IPS-NIHi11 (cell line): ENCODE measurements at regions not wholly inside any gene's neighbourhood (a gene's known extent, or its start where the extent isn't known, plus 50 kb on each side); places are given as distances from the start of the nearest gene placed in this dataset.
"Not testable (repeated sequence)": the region's sequence is repeated elsewhere in the genome, so short reads cannot be mapped to it uniquely, and the experiment has no call there.

Experiments
- DNase-seq: peaks from one replicate; pipeline ENCODE4 v3.0.0; 2012; ENCODE audit warnings: mixed read lengths, low spot score

- no peak for DNase-seq
Observed at GRCh38 chr6:109875973-109876372, 102.1 kb upstream of the GPR6 start.

GRCh38 chr6:109877028-109878004 is 100.8 kb upstream of the GPR6 start:
- no peak for DNase-seq

DNA sequence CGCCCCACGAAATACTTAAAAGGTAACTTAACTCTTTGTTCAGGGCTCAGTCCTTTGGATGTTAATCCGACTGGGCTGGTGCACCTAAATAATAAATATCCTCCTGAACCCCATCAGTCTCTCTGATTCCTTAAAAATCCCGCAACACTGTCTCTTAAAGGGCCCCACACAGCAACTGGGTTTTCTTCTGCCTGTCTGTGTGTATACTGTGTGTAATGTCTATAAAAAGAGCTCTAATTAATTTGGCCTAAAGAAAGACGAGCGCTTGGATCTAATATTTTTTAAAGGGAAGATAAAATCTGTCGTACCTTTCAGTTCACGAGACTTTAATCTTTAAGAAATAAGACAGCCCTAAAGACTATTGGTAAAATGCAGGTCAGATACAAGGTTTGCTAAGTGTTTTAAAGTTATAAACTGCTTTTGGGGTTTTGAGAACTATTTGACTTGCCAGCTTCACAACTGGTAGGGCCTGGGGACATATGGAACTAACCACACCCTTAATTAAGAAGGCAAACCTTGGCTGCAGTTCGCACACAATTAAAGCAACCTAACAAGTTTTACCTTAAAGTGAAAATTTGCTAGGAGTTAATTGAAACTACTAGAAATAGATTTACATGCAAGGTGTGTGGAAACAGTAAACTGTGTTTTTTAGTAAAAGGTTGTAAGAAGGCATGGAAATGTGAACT is 100.0 kb upstream of the GPR6 start:
- DNase-seq, result not testable (repeated sequence)

- not testable (repeated sequence) for DNase-seq
Observed at GRCh38 chr6:109879081-109879480, 99.0 kb upstream of the GPR6 start.

DNA sequence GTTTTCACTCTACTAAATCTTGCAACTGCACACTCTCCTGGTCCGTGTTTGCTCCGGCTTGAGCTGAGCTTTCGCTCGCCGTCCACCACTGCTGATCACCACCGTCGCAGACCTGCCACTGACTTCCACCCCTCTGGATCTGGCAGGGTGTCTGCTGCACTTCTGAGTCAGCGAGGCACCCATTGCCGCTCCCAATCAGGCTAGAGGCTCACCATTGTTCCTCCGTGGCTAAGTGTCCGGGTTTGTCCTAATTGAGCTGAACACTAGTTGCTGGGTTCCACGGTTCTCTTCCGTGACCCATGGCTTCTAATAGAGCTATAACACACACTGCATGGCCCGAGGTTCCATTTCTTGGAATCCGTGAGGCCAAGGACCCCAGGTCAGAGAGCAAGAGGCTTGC is 98.6 kb upstream of the GPR6 start:
- DNase-seq, result no peak

DNA sequence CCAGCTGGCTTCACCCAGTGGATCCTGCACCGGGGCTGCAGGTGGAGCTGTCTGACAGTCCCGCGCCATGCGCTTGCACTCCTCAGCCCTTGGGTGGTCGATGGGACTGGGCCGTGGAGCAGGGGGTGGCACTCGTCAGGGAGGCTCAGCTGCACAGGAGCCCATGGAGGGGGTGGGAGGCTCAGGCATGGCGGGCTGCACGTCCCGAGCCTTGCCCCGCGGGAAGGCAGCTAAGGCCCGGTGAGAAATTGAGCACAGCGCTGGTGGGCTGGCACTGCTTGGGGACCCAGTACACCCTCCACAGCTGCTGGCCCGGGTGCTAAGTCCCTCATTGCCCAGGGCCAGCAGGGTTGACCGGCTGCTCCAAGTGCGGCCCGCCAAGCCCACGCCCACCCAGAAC is 97.0 kb upstream of the GPR6 start:
- not testable (repeated sequence) for DNase-seq

DNA sequence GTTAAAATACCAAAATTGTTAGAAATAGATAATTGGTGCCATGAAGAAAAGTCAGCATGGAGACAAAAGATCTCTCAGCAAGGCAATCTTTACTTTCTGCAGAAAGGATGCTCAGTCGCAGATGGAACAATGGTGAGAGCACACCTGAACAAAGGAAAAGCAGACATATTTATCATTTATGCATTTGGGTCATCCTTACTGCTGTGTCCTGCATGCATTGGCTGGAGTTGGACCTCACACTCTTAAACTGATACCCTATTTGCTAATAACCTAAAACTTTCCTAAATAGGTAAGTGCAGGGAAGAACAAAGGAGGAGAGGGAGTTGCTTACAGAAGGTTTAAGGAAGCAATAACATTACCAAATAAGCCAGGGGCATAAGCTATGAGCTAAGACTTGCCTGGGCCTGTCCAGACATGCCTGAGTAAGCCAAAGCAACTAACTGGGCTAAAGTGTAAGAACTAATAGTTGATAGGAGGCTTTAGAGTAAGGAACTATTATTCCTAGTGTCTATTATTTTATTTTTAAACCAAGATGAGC is 96.1 kb upstream of the GPR6 start:
- not testable (repeated sequence) for DNase-seq

- DNase-seq, result no peak
Observed at GRCh38 chr6:109891924-109892323, 86.2 kb upstream of the GPR6 start.

DNA sequence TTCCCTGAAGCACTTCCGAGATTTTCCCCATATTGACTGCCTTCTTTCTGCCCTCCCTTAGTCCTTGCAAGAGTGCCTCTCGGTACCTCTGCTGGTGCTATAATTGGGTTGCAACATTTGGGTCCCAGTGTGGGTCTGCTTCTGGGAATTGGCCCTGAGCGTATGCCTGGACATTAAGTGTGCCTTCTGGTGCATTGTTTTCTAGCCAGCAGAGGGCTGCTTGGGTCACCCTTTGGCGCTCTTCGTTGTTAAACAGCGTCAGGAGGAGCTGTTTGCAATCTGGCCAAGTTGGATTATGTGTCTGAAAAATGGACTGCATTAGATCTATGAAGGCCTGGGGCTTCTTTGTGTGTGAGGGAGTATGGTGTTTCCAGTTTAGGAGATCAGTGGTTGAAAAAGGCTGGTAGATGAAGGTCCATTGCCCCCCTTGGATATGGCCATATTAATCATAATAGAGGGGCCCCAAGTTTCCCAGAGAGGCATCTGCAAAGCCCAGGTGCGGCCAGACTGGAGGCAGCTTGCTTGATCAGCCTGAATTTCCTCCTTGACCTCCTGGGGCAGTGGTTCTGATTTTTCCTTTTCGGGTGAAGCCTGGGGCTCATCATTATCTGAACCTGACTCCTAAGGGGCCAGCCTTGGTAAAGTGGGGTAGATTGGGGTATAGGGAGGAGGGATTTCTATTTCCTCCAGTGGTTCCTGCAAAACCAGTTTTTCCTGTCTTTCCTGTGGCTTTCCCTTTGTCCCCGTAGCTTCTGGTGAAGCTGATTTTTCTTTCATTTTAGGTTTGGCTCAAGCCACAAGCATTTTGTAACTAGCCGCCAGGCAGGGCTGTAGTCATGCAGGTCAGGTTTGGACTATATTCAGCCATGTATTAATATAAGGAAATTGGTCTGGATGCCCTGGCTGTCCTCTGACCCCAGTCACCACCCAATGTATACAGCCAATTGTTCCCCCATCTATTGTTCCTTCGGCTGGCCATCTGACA is 85.4 kb upstream of the GPR6 start:
- DNase-seq, result peak; percentile 66

DNA sequence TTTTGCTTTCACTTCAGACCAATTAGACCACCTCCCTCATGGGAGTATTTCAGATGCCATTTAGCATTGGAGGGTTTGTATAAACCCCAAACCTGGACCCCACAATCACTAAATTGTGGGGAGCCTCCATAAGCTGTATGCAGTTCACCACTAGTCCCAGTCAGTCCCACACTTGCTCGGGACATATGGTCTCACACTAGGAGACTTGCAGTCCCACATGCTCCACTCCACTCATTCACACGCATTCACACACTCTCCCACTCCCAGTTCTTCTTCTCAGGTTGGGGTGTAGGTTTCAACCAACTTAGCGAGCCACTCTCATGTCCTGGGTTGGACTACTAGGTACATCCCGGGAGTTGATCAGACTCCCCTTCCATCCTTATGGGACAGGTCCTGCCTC is 84.5 kb upstream of the GPR6 start:
- no peak for DNase-seq

DNA sequence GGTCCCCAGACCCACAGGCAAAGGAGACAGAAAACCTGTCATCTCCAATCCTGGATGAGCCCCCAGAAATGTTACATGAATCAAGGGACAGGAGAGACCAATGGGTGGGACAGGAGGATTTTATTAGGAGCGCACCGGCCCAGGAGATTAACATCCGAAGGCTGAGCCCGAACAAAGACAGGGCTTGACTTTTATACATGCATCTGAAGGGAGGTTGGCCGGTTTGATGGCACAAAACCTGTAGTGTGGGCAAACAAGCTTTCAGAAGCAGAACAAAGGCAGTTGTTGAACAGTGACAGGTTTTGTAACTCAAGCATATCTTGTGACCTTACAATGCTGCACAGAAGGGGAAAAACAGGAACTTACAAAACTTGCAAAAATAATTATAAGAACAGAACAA is 83.9 kb upstream of the GPR6 start:
- no peak for DNase-seq

DNA sequence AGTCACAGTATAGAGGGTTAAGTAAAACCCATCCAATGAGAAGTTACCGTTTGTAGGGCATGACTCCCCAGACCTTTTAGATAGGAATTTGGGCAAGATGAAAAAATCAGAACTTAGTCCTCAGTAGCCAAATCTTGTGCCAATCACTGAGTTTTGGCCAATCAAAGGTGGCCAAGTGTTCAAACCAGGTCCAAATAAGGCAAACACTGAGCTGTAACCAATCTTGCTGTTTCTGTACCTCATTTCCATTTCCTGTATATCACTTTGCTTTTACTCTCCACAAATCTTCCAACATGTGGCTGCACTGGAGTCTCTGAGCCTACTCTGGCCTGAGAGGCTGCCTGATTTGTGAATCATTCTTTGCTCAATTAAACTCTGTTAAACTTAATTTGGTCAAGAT is 81.8 kb upstream of the GPR6 start:
- no peak for DNase-seq

DNA sequence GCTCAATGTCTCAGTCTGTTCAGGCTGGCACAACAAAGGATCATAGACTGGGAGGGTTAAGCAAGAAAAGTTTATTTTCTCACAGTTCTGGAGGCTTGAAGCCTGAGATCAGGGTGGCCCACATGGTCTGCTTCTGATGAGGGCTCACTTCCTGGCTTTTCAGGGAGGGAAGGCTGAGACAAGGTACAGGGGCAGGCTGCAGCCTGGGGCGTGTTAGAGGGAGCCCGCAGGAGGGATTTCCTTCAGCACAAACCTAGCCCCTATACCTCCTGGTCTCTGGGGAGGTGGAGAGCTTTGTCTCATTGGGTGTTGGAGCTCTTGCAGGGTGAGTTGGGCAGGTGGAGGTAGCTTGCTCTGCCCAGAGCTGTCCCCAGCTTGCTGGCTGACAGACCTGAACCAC is 81.1 kb upstream of the GPR6 start:
- DNase-seq, result no peak

DNA sequence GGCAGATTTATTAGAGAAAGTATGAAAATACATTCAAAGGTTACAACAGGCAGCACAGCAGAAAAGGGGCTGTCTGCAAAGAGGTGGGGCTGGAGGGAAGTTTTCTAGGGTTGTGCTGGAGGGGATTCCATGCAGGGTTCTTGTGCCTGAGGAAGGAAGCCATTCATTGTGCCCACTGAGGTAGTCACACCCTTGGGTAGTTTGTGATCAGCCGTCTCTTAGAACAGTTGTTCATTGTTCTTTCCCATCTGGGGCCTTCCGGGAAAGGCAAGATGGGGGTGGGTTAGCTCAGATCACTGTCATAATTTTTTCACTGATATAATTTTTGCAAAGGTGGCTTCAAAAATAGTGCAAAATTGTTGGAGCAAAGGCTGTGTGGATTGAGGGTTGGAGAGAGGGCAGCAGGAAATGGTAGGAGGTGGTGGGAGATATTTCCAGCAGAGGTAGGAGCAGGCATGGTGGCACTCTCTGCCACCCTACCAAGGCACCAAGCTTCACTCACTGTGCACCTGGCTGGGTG is 80.5 kb upstream of the GPR6 start:
- no peak for DNase-seq

- DNase-seq, result no peak
Observed at GRCh38 chr6:109901976-109902375, 76.1 kb upstream of the GPR6 start.

DNA sequence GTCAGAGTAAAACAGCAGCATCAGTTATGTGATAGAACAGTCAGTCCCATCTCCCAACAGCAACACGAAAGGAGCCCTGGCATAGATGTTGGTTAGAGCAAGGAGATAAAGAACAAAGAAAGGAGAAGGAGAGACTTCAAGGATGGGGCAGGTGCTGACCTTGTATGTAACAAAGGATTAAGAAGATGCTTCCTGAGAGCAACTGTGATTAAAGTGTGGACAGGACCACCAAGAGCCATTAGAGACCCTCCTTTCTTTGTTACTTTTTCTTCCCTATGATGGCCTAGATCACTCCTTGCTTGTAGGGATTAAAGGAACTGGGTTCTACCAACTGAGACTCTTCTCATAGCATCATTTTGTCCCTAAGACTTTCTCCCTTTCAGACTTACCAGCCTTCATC is 75.2 kb upstream of the GPR6 start:
- DNase-seq, result no peak

DNA sequence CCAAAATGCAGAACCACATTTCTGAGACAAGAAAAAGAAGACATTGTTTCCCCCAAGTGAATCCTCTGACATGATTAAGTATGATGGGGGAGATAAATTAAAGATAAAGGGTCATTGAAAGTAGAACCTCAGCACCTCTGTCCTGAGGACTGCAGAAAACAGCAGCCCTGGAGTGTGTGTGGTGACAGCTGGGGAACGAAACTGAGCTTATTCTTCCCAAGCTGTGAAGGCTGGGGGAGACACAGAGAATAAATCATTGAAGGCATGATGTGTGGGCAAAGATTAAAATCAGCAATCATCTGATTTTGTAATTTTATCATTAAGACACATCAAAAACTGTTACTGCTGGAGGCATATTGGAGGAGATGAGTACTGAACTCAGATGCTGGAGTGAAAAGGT is 67.5 kb upstream of the GPR6 start:
- DNase-seq, result no peak

DNA sequence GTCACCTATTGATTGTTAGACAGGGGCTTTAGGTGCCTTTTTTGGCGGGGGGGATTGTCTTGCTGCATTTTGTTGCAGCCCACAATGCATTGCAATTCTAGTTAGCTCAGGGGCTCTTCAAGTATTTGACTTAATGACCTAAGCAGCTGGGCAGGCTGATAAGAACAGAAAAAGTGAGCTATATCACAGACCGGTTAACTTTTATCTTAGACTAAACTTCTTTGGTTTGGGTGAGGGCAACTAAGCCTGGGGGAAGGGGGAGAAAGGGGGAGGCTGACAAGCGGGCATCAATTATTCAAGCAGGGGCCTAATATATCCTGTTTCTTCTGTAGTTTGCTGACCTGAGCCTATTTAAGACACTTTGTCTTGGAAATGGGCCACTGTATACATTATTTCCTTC is 66.0 kb upstream of the GPR6 start:
- no peak for DNase-seq

DNA sequence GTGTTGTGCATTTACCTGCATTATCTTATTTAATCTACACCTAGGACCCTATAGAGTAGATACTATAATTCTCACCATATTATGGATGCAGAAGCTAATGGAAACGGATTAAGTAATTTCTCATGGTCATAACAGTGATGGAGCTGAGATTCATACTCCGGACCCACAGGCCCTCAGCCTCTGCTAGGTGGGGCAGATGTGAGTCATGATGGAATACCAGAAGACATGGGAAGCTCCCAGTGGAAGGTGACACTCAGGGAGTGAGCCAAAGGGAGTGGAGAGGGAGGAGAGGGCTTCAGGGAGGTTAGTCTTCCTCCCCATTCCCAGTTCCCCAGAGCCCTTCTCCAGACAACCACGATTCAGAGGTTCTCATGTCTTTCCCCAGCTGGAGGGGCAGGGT is 65.2 kb upstream of the GPR6 start:
- no peak for DNase-seq

GRCh38 chr6:109915748-109916147 is 62.4 kb upstream of the GPR6 start:
- not testable (repeated sequence) for DNase-seq

- no peak for DNase-seq
Observed at GRCh38 chr6:109916759-109917158, 61.4 kb upstream of the GPR6 start.

DNA sequence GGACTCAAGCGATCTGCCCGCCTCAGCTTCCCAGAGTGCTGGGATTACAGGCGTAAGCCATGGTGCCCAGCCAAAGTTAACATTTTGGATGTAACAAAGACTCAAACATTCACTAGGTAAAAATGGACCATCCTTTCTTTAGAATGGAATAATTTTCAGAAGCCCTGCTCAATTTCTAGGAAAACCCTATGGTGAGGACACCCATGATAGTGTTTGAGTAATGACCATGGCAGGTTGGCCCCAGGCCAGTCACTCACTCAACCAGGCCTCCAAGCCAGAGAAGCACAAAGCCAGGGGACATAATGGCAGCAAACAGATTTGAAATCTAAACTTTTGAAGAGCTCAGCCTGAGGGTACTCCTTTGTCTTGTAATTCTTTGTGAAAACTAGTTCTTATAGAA is 59.9 kb upstream of the GPR6 start:
- no peak for DNase-seq
